Stimulated activated CD8-positive, alpha-beta memory T cell treated with anti-CD3 and anti-CD28 coated beads, Interleukin-12 subunit alpha, Interleukin-12 subunit beta, amount 100 ng/mL, for 4 hours (primary cell): ENCODE measurements at regions not wholly inside any gene's neighbourhood (a gene's known extent, or its start where the extent isn't known, plus 50 kb on each side); places are given as distances from the start of the nearest gene placed in this dataset.

Source experiments
- DNase-seq: peaks from one replicate; pipeline ENCODE4 v3.0.0-alpha.2; 2020; ENCODE audit warnings: low read depth

- DNase-seq, result no peak
Observed at GRCh38 chr11:80846442-80846841, 1405.6 kb upstream of the TENM4 start.

- no peak for DNase-seq
Observed at GRCh38 chr11:80844110-80844819, 1403.4 kb upstream of the TENM4 start.

GRCh38 chr11:80843266-80843974 is 1402.6 kb upstream of the TENM4 start:
- no peak for DNase-seq

- no peak for DNase-seq
Observed at GRCh38 chr11:80842246-80842645, 1401.4 kb upstream of the TENM4 start.

GRCh38 chr11:80841675-80842074 is 1400.8 kb upstream of the TENM4 start:
- DNase-seq, result no peak

GRCh38 chr11:80838153-80838552 is 1397.3 kb upstream of the TENM4 start:
- no peak for DNase-seq

- no peak for DNase-seq
Observed at GRCh38 chr11:80837051-80837450, 1396.2 kb upstream of the TENM4 start.

- no peak for DNase-seq
Observed at GRCh38 chr11:80831374-80831773, 1390.5 kb upstream of the TENM4 start.

GRCh38 chr11:80827781-80828180 is 1387.0 kb upstream of the TENM4 start:
- DNase-seq, result no peak

- no peak for DNase-seq
Observed at GRCh38 chr11:80826808-80827207, 1386.0 kb upstream of the TENM4 start.

GRCh38 chr11:80822308-80822707 is 1381.5 kb upstream of the TENM4 start:
- no peak for DNase-seq

- no peak for DNase-seq
Observed at GRCh38 chr11:80819271-80819670, 1378.4 kb upstream of the TENM4 start.

GRCh38 chr11:80816966-80817365 is 1376.1 kb upstream of the TENM4 start:
- no peak for DNase-seq

GRCh38 chr11:80816454-80816847 is 1375.6 kb upstream of the TENM4 start:
- DNase-seq, result no peak

GRCh38 chr11:80815752-80816453 is 1375.1 kb upstream of the TENM4 start:
- DNase-seq, result no peak

- DNase-seq, result no peak
Observed at GRCh38 chr11:80814813-80815212, 1374.0 kb upstream of the TENM4 start.

GRCh38 chr11:80810695-80811094 is 1369.9 kb upstream of the TENM4 start:
- DNase-seq, result no peak

GRCh38 chr11:80798174-80798573 is 1357.3 kb upstream of the TENM4 start:
- DNase-seq, result no peak

GRCh38 chr11:80783561-80783960 is 1342.7 kb upstream of the TENM4 start:
- no peak for DNase-seq

- no peak for DNase-seq
Observed at GRCh38 chr11:80782135-80782885, 1341.5 kb upstream of the TENM4 start.

GRCh38 chr11:80779905-80780605 is 1339.2 kb upstream of the TENM4 start:
- DNase-seq, result no peak

- DNase-seq, result no peak
Observed at GRCh38 chr11:80778941-80779340, 1338.1 kb upstream of the TENM4 start.
